Suprapubic skin (tissue), 4 donors: ENCODE measurements at regions not wholly inside any gene's neighbourhood (a gene's known extent, or its start where the extent isn't known, plus 50 kb on each side); places are given as distances from the start of the nearest gene placed in this dataset.

Source experiments
- DNase-seq, 2 donors: peaks; one replicate each; pipeline ENCODE4 v3.0.0-alpha.2; 2019; ENCODE audit warnings: low spot score in 2 of 2
- H3K27ac ChIP-seq: fragments of 200-600 bp; sonication (generic); one replicate; pipeline ENCODE4 v1.5.1; 2019
- H3K27me3 ChIP-seq: fragments of 200-600 bp; sonication (generic); one replicate; pipeline ENCODE4 v1.5.1; 2019
- H3K36me3 ChIP-seq: fragments of 200-600 bp; sonication (generic); one replicate; pipeline ENCODE4 v1.5.1; 2019
- H3K4me1 ChIP-seq: fragments of 200-600 bp; sonication (generic); one replicate; pipeline ENCODE4 v1.5.1; 2019
- H3K4me3 ChIP-seq: fragments of 200-600 bp; sonication (generic); one replicate; pipeline ENCODE4 v1.5.1; 2019; ENCODE audit warnings: mild to moderate bottlenecking
- H3K9me3 ChIP-seq: fragments of 200-600 bp; sonication (generic); one replicate; pipeline ENCODE4 v1.5.1; 2019
- EP300 ChIP-seq: sonication (generic); formaldehyde crosslinking; IDR thresholded peaks from one replicate; pipeline ENCODE4 v1.6.1; 2017; ENCODE audit warnings: antibody characterized with exemption
- POLR2A ChIP-seq, 2 donors: fragments of 450-650 bp; IDR thresholded peaks; one replicate each; pipeline ENCODE4 v1.6.1; 2017; ENCODE audit warnings: antibody characterized with exemption in 2 of 2, mild to moderate bottlenecking in 2 of 2, moderate library complexity in 2 of 2
- POLR2AphosphoS5 ChIP-seq, 3 donors: sonication (generic); formaldehyde crosslinking; IDR thresholded peaks; one replicate each; pipeline ENCODE4 v1.6.1; 2017; ENCODE audit warnings: antibody characterized with exemption in 3 of 3
- WGBS: methylation state at CpG from one replicate; pipeline ENCODE4 v1.1.5; 2018; 5-methylcytosine and 5-hydroxymethylcytosine counted together
- TF ChIP-seq, protein P1 (sequence below), 2 donors: fragments of 200-600 bp in 1 of 2; fragments of 450-650 bp in 1 of 2; sonication (generic) in 1 of 2; IDR thresholded peaks; one replicate each; pipeline ENCODE4 v1.5.1; 2016 to 2019; ENCODE audit warnings: antibody characterized with exemption in 2 of 2, mild to moderate bottlenecking in 1 of 2, moderate library complexity in 1 of 2

DNA sequence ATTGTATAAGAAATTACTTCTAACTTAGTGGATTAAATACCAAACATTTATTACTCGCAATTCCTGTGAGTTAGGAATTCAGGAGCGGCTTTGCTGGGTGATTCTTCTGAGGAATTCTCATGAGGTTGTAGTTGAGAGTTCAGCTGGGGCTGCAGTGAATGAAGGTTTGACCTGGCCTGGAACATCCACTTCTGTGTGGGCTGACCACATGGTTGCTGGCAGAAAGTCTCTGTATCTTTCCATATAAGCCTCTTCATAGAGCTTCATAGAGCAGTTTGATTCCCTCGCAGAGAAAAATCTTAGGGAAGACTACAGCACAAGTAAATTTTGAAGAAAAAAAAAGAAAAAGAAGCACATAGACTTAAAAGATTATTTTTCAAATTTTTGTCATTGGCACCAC lies 339.7 kb upstream of the NWD2 start:
- no peaks in the 10 kb centered on the region for H3K4me1 ChIP-seq
- H3K27ac ChIP-seq, result no peak overlapping the region
- no peaks in the 10 kb centered on the region for H3K36me3 ChIP-seq
- H3K27me3 ChIP-seq, result no peaks in the 10 kb centered on the region
- DNase-seq, result no peak
- WGBS, result 92% methylated on average over 3 of the region's 3 CpGs
- no peaks in the 10 kb centered on the region for H3K9me3 ChIP-seq
- H3K4me3 ChIP-seq, result no peak overlapping the region
- no peak for TF ChIP-seq POLR2A (IDR thresholded peaks at IDR 0.05)
- TF ChIP-seq, protein P1, sequence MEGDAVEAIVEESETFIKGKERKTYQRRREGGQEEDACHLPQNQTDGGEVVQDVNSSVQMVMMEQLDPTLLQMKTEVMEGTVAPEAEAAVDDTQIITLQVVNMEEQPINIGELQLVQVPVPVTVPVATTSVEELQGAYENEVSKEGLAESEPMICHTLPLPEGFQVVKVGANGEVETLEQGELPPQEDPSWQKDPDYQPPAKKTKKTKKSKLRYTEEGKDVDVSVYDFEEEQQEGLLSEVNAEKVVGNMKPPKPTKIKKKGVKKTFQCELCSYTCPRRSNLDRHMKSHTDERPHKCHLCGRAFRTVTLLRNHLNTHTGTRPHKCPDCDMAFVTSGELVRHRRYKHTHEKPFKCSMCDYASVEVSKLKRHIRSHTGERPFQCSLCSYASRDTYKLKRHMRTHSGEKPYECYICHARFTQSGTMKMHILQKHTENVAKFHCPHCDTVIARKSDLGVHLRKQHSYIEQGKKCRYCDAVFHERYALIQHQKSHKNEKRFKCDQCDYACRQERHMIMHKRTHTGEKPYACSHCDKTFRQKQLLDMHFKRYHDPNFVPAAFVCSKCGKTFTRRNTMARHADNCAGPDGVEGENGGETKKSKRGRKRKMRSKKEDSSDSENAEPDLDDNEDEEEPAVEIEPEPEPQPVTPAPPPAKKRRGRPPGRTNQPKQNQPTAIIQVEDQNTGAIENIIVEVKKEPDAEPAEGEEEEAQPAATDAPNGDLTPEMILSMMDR (IDR thresholded peaks at IDR 0.05), result no peak
- TF ChIP-seq EP300, result no peak
- TF ChIP-seq POLR2AphosphoS5 (IDR thresholded peaks at IDR 0.05), result no peak

DNA sequence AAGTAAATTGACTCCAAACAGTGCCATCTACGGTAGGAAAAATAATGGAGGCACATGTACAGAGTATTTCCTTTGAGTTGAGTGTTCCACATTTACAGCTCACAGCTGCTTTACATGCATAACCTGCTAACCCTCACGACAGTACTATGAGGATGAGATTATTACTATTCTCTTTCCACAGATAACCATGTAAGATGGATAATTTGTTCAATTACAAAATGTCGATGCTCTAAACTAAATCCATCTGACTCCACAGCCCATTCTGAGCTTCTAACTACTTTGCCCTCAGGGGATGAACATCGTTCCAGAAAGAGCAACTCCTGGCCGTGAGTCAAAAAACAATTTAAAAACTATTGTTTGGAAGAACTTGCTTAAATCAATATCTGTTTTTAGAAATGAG lies 330.4 kb upstream of the NWD2 start:
- Histone ChIP-seq H3K36me3 (no peaks in the 10 kb centered on the region), H3K4me1 (no peaks in the 10 kb centered on the region), H3K4me3 (no peak overlapping the region), H3K27ac (no peak overlapping the region), H3K27me3 (no peaks in the 10 kb centered on the region), H3K9me3 (no peaks in the 10 kb centered on the region)
- TF ChIP-seq, protein P1 (IDR thresholded peaks at IDR 0.05), result no peak
- TF ChIP-seq POLR2AphosphoS5 (IDR thresholded peaks at IDR 0.05), result no peak
- no peak for DNase-seq
- 19% methylated on average over 5 of the region's 5 CpGs for WGBS

DNA sequence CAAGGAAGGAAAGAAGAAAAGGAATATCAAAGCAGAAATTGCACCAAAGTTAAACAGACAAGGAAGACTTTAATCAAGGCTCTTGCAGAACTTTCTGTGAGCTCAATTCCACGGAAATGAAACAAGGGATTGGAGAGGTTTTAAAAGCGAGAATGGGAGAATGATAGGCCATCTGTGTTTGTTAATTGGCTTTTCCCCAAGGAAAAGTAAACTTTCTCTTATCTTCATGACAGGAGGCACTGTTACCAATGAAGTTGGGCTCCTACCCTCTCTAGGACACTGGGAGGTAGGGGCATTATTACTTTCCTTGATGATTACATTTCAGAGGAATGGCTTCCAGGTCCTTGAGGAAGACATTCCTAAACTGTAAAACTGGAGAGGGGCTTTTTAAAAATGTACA lies 328.8 kb upstream of the NWD2 start:
- no peaks in the 10 kb centered on the region for H3K4me1 ChIP-seq
- DNase-seq, result no peak
- no peaks in the 10 kb centered on the region for H3K27me3 ChIP-seq
- H3K36me3 ChIP-seq, result no peaks in the 10 kb centered on the region
- no peak for TF ChIP-seq POLR2A (IDR thresholded peaks at IDR 0.05)
- TF ChIP-seq, protein P1 (IDR thresholded peaks at IDR 0.05), result no peak
- no peak for TF ChIP-seq POLR2AphosphoS5 (IDR thresholded peaks at IDR 0.05)
- no peak for TF ChIP-seq EP300
- H3K27ac ChIP-seq, result no peak overlapping the region
- H3K9me3 ChIP-seq, result no peaks in the 10 kb centered on the region
- WGBS, result 78% methylated on average over 2 of the region's 2 CpGs
- H3K4me3 ChIP-seq, result no peak overlapping the region

DNA sequence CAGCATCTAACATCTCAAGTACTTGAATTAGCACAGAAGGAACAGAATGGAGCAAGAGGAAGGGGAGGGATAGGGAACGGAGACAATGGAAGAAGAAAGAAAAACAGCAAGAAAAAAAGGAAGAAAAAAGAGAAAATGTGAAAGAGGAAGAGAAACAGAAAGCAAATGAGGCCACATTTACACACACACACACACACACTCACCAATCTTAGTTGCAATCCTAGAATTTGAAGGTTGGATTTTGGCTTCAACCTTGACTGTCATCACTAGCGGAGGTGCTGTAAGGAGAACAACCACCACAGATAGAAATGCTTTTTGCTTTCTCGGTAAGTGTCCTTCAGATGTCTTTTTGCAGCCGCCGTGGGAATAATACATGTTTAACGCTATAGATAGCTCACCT lies 327.1 kb upstream of the NWD2 start:
- H3K4me1 ChIP-seq, result no peaks in the 10 kb centered on the region
- H3K27ac ChIP-seq, result no peak overlapping the region
- no peaks in the 10 kb centered on the region for H3K27me3 ChIP-seq
- no peaks in the 10 kb centered on the region for H3K36me3 ChIP-seq
- DNase-seq, result no peak
- no peak overlapping the region for H3K4me3 ChIP-seq
- 87% methylated on average over 6 of the region's 6 CpGs for WGBS
- no peaks in the 10 kb centered on the region for H3K9me3 ChIP-seq
- no peak for TF ChIP-seq POLR2AphosphoS5 (IDR thresholded peaks at IDR 0.05)
- TF ChIP-seq, protein P1 (IDR thresholded peaks at IDR 0.05), result no peak
- TF ChIP-seq POLR2A (IDR thresholded peaks at IDR 0.05), result no peak
- no peak for TF ChIP-seq EP300

DNA sequence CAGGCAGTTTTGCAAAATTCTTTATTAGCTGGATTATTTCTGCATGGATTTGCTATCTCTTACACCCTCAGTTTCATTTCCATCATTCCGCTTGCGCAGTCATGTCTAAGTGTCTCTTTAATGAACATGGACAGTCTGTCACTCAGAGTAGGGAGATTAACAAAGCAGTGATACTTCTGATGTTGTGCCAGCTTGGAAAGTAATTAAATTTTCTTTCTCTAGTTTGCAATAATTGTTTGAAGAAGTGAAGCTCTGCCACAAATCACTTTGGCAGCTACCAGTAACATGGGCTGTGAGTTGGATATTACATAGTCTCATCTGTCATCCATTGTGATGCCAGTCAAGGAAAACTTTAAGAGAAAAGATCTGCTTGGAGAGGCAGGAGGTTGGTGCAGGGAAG lies 324.8 kb upstream of the NWD2 start:
- TF ChIP-seq, protein P1 (IDR thresholded peaks at IDR 0.05), result no peak
- no peak for TF ChIP-seq POLR2A (IDR thresholded peaks at IDR 0.05)
- Histone ChIP-seq H3K4me1 (no peaks in the 10 kb centered on the region), H3K27ac (no peak overlapping the region), H3K9me3 (no peaks in the 10 kb centered on the region), H3K4me3 (no peak overlapping the region), H3K27me3 (no peaks in the 10 kb centered on the region), H3K36me3 (no peaks in the 10 kb centered on the region)
- WGBS, result 90% methylated on average over 2 of the region's 2 CpGs
- DNase-seq, result no peak
